ENCODE measurements at regions not wholly inside any gene's neighbourhood (a gene's known extent, or its start where the extent isn't known, plus 50 kb on each side); places are given as distances from the start of the nearest gene placed in this dataset.
"Not testable (repeated sequence)": the region's sequence is repeated elsewhere in the genome, so short reads cannot be mapped to it uniquely, and the experiment has no call there.

DNA sequence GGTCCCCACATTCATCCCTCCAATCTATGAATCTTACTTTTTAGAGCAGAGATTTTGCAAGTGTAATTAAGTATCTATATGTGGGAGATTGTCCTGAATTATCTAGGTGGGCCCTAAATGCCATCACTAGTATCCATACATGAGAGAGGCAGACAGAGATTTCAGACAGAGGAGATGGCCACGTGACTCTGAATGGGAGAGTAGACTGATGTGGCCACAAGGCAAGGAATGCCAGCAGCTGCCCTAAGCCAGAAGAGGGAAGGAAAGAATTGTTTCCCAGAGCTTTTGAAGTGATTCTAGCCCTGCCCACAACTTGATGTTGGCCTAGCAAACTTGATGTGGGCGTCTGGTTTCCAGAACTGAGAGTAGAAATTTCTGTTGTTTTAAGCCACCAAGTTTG lies 90.1 kb upstream of the PCAT7 start:
- Mint-ChIP-seq H3K27ac (ENCODE audit: unreplicated experiment) (no peak overlapping the region), H3K4me1 (no peaks in the 10 kb centered on the region), H3K27me3 (ENCODE audit: low read depth) (no peaks in the 10 kb centered on the region), H3K36me3 (ENCODE audit: low read depth) (peaks cover 54% of the 10 kb centered on the region), H3K4me3 (no peak overlapping the region), H3K9me3 (peaks cover 23% of the 10 kb centered on the region)
- no peak for DNase-seq (ENCODE audit: low read depth, low spot score)
- TF ChIP-seq CTCF (conservative IDR thresholded peaks at IDR 0.05): no peak

DNA sequence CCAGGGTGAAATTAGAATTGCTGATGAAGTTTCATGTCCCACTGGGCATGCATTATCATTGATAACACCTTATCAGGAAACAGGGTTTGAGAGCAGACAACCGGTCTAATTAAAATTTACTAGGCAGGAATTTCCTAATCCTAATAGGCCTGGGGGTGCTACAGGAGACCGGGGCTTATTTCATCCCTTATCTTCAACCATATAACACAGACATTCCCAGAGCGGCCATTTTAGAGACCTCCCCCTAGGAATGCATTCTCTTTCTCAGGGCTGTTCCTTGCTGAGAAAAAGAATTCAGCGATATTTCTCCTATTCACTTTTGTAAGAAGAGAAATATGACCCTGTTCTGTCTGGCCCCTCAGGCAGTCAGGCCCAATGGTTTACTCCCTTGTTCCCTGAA lies 82.8 kb upstream of the PCAT7 start:
- not testable (repeated sequence) for H3K4me3 Mint-ChIP-seq; H3K4me1 Mint-ChIP-seq; H3K27ac Mint-ChIP-seq (ENCODE audit: unreplicated experiment); DNase-seq (ENCODE audit: low read depth, low spot score); H3K27me3 Mint-ChIP-seq (ENCODE audit: low read depth)
- peaks cover 19% of the 10 kb centered on the region for H3K36me3 Mint-ChIP-seq (ENCODE audit: low read depth)
- H3K9me3 Mint-ChIP-seq: peaks cover 22% of the 10 kb centered on the region

- Mint-ChIP-seq H3K4me1 (no peaks in the 10 kb centered on the region), H3K36me3 (ENCODE audit: low read depth) (peaks cover 19% of the 10 kb centered on the region), H3K9me3 (peaks cover 23% of the 10 kb centered on the region), H3K4me3 (no peak overlapping the region), H3K27ac (ENCODE audit: unreplicated experiment) (no peak overlapping the region), H3K27me3 (ENCODE audit: low read depth) (no peaks in the 10 kb centered on the region)
- TF ChIP-seq CTCF (conservative IDR thresholded peaks at IDR 0.05): no peak
- DNase-seq (ENCODE audit: low read depth, low spot score): no peak
Observed at GRCh38 chr9:94472806-94473360, 82.0 kb upstream of the PCAT7 start.

DNA sequence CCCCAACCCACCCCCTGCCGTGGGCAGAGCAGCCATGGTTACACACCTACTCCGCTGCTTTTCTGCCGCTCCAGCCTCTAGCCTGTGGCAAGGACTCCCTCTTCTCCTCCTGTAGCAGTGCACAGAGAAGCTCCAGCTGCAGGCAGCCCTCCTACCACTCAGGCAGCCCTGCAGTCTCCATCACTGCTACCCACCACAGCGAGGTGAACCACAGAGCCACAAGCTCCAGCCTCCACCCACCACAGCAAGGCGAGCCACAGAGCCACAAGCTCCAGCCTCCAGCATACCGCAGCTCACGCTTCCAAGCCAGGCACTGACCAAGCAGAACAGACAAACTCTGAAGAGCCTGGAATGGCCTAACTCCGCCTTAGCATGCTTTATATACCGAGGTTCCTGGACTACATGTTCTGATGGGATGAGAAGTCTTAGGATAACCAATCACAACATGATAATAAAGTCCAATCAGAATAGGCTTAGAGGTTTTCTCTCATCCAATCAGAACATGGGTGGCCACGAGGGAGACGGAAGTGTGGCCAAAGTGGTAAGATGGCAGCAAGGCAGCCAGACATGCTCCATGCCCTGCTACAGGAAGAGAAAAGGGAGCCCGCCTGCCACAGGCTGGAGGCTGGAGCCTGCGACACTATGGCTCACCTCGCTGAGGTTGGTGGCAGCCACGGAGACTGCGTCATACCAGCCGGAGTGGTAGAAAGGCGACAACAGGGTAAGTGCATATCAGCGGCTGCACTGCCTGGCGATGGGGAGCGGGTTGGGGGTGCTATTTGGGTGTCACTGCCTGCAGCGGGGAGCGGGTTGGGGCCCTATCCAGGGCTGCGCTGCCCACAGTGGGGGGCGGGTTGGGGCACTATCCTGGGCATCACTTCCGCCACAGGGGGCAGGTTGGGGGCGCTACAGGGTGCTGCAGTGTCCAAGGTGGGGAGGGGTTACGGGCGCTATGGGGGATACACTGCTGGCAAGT lies 75.8 kb upstream of the PCAT7 start:
- Mint-ChIP-seq H3K4me1 (no peaks in the 10 kb centered on the region), H3K9me3 (peaks cover 13% of the 10 kb centered on the region), H3K4me3 (no peak overlapping the region), H3K36me3 (ENCODE audit: low read depth) (peaks cover 9% of the 10 kb centered on the region), H3K27ac (ENCODE audit: unreplicated experiment) (peak overlapping the region; percentile 59), H3K27me3 (ENCODE audit: low read depth) (no peaks in the 10 kb centered on the region)
- no peak for TF ChIP-seq CTCF (conservative IDR thresholded peaks at IDR 0.05)
- no peak for DNase-seq (ENCODE audit: low read depth, low spot score)

DNA sequence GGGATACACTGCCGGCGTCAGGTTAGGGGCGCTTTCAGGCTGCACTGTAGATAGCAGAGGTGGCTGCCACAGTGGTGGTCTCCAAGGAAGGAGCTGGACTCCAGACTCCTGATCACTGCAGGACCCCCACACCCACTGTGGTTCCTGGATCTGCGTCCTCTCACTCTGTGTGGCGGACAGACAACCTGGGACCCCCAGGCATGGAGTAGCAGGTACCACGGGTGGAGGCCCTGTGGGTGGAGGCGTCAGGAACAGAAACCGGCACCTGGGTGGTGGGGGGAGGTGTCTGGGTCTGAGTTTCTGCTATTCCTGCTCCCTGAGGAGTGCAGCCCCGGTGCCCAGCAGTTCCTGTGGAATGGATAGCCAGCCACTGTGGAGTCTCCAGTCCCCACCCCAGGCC lies 75.1 kb upstream of the PCAT7 start:
- no peak overlapping the region for H3K4me3 Mint-ChIP-seq
- TF ChIP-seq CTCF (conservative IDR thresholded peaks at IDR 0.05): no peak
- H3K4me1 Mint-ChIP-seq: no peaks in the 10 kb centered on the region
- peaks cover 6% of the 10 kb centered on the region for H3K36me3 Mint-ChIP-seq (ENCODE audit: low read depth)
- H3K9me3 Mint-ChIP-seq: peaks cover 13% of the 10 kb centered on the region
- no peaks in the 10 kb centered on the region for H3K27me3 Mint-ChIP-seq (ENCODE audit: low read depth)
- no peak overlapping the region for H3K27ac Mint-ChIP-seq (ENCODE audit: unreplicated experiment)
- DNase-seq (ENCODE audit: low read depth, low spot score): no peak

- TF ChIP-seq CTCF (conservative IDR thresholded peaks at IDR 0.05): no peak
- H3K36me3 Mint-ChIP-seq (ENCODE audit: low read depth): peaks cover 6% of the 10 kb centered on the region
- no peaks in the 10 kb centered on the region for H3K27me3 Mint-ChIP-seq (ENCODE audit: low read depth)
- no peak for DNase-seq (ENCODE audit: low read depth, low spot score)
- no peak overlapping the region for H3K27ac Mint-ChIP-seq (ENCODE audit: unreplicated experiment)
- H3K9me3 Mint-ChIP-seq: peaks cover 13% of the 10 kb centered on the region
- H3K4me3 Mint-ChIP-seq: no peak overlapping the region
- H3K4me1 Mint-ChIP-seq: no peaks in the 10 kb centered on the region
Observed at GRCh38 chr9:94480205-94480604, 74.7 kb upstream of the PCAT7 start.

Data from neural crest cell (in vitro differentiated cells).